ENCODE measurements at regions not wholly inside any gene's neighbourhood (a gene's known extent, or its start where the extent isn't known, plus 50 kb on each side); places are given as distances from the start of the nearest gene placed in this dataset.
"Not testable (repeated sequence)": the region's sequence is repeated elsewhere in the genome, so short reads cannot be mapped to it uniquely, and the experiment has no call there.

- TF ChIP-seq, protein P1, sequence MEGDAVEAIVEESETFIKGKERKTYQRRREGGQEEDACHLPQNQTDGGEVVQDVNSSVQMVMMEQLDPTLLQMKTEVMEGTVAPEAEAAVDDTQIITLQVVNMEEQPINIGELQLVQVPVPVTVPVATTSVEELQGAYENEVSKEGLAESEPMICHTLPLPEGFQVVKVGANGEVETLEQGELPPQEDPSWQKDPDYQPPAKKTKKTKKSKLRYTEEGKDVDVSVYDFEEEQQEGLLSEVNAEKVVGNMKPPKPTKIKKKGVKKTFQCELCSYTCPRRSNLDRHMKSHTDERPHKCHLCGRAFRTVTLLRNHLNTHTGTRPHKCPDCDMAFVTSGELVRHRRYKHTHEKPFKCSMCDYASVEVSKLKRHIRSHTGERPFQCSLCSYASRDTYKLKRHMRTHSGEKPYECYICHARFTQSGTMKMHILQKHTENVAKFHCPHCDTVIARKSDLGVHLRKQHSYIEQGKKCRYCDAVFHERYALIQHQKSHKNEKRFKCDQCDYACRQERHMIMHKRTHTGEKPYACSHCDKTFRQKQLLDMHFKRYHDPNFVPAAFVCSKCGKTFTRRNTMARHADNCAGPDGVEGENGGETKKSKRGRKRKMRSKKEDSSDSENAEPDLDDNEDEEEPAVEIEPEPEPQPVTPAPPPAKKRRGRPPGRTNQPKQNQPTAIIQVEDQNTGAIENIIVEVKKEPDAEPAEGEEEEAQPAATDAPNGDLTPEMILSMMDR (IDR thresholded peaks at IDR 0.05; ENCODE audit: borderline replicate concordance, extremely low read depth, insufficient read depth) = no peak
- H3K36me3 ChIP-seq (ENCODE audit: control insufficient read depth in 2 of 3, insufficient read depth in 3 of 3, low read length in 3 of 3) = no peaks in the 10 kb centered on the region
- no peak for DNase-seq
- no peaks in the 10 kb centered on the region for H3K4me1 ChIP-seq (ENCODE audit: control insufficient read depth in 2 of 3, insufficient read depth in 2 of 3, low read depth in 1 of 3, low read length in 3 of 3)
- no peaks in the 10 kb centered on the region for H3K9me3 ChIP-seq (ENCODE audit: control insufficient read depth in 2 of 3, insufficient read depth in 1 of 3, low read length in 3 of 3)
- intact Hi-C loops (cut with DNase I) = no loop called here
- no peak overlapping the region for H3K27ac ChIP-seq (ENCODE audit: low read depth in 2 of 2, low read length in 2 of 2)
- no peak overlapping the region for H3K9ac ChIP-seq (ENCODE audit: low read length in 3 of 3)
- H3K27me3 ChIP-seq (ENCODE audit: control insufficient read depth, insufficient read depth, low read length) = no peaks in the 10 kb centered on the region
- H3K4me3 ChIP-seq (ENCODE audit: low read length in 3 of 3) = no peak overlapping the region
- no peak for FAIRE-seq
Observed at GRCh38 chr4:14169460-14169859, 541.9 kb upstream of the BOD1L1 start.

DNA sequence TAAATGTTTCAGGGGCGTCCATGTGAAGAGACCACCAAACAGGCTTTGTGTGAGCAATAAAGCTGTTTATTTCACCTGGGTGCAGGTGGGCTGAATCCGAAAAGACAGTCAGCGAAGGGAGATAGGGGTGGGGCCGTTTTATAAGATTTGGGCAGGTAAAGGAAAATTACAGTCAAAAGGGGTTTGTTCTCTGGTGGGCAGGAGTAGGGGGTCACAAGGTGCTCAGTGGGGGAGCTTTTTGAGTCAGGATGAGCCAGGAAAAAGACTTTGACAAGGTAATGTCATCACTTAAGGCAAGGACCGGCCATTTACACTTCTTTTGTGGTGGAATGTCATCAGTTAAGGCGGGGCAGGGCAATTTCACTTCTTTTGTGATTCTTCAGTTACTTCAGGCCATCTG lies 542.4 kb upstream of the BOD1L1 start:
- H3K27me3 ChIP-seq (ENCODE audit: control insufficient read depth, insufficient read depth, low read length); H3K36me3 ChIP-seq (ENCODE audit: control insufficient read depth in 2 of 3, insufficient read depth in 3 of 3, low read length in 3 of 3): not testable (repeated sequence)

DNA sequence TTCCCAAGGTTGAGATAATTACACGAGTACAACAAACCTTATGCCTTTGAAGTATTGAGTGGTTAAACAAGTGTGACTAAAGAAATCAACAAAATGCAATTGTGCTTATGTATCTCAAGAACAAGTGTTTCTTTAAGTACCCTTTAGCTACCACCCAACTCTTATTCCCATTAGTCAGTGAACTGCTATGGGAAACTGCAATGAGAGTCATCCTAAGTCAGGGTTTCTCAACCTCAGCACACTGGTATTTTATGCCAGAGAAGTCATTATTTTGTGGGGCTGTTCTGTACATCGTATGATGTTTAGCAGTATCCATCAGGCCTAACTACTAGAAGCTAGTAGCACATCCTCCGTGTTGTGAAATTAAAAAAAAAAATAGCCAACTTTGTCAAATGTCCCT lies 549.1 kb upstream of the BOD1L1 start:
- no peak overlapping the region for H3K9ac ChIP-seq (ENCODE audit: low read length in 3 of 3)
- FAIRE-seq (no peak), DNase-seq (no peak)
- no peak overlapping the region for H3K27ac ChIP-seq (ENCODE audit: low read depth in 2 of 2, low read length in 2 of 2)
- no peaks in the 10 kb centered on the region for H3K9me3 ChIP-seq (ENCODE audit: control insufficient read depth in 2 of 3, insufficient read depth in 1 of 3, low read length in 3 of 3)
- intact Hi-C loops (cut with DNase I) = no loop called here
- TF ChIP-seq, protein P1 (IDR thresholded peaks at IDR 0.05; ENCODE audit: borderline replicate concordance, extremely low read depth, insufficient read depth) = no peak
- no peak overlapping the region for H3K4me3 ChIP-seq (ENCODE audit: low read length in 3 of 3)
- H3K36me3 ChIP-seq (ENCODE audit: control insufficient read depth in 2 of 3, insufficient read depth in 3 of 3, low read length in 3 of 3) = no peaks in the 10 kb centered on the region
- peaks cover 0 to 12% (median 9%) of the 10 kb centered on the region in 3 donors for H3K4me1 ChIP-seq (ENCODE audit: control insufficient read depth in 2 of 3, insufficient read depth in 2 of 3, low read depth in 1 of 3, low read length in 3 of 3)
- H3K27me3 ChIP-seq (ENCODE audit: control insufficient read depth, insufficient read depth, low read length) = no peaks in the 10 kb centered on the region

More for the DNA sequence above, 542.4 kb upstream of the BOD1L1 start:
- FAIRE-seq; H3K4me1 ChIP-seq (ENCODE audit: control insufficient read depth in 2 of 3, insufficient read depth in 2 of 3, low read depth in 1 of 3, low read length in 3 of 3); H3K4me3 ChIP-seq (ENCODE audit: low read length in 3 of 3); H3K9me3 ChIP-seq (ENCODE audit: control insufficient read depth in 2 of 3, insufficient read depth in 1 of 3, low read length in 3 of 3); H3K27ac ChIP-seq (ENCODE audit: low read depth in 2 of 2, low read length in 2 of 2); DNase-seq; H3K9ac ChIP-seq (ENCODE audit: low read length in 3 of 3); intact Hi-C loops (cut with DNase I): not testable (repeated sequence)

GRCh38 chr4:14177987-14178386 lies 550.5 kb upstream of the BOD1L1 start:
- intact Hi-C loops (cut with DNase I) = no loop called here
- peak overlapping the region; percentile 27 to 52 for H3K27ac ChIP-seq (ENCODE audit: low read depth in 2 of 2, low read length in 2 of 2)
- no peak overlapping the region for H3K4me3 ChIP-seq (ENCODE audit: low read length in 3 of 3)
- no peak overlapping the region for H3K9ac ChIP-seq (ENCODE audit: low read length in 3 of 3)
- TF ChIP-seq, protein P1 (IDR thresholded peaks at IDR 0.05; ENCODE audit: borderline replicate concordance, extremely low read depth, insufficient read depth) = no peak
- no peaks in the 10 kb centered on the region for H3K9me3 ChIP-seq (ENCODE audit: control insufficient read depth in 2 of 3, insufficient read depth in 1 of 3, low read length in 3 of 3)
- no peaks in the 10 kb centered on the region for H3K27me3 ChIP-seq (ENCODE audit: control insufficient read depth, insufficient read depth, low read length)
- no peaks in the 10 kb centered on the region for H3K36me3 ChIP-seq (ENCODE audit: control insufficient read depth in 2 of 3, insufficient read depth in 3 of 3, low read length in 3 of 3)
- H3K4me1 ChIP-seq (ENCODE audit: control insufficient read depth in 2 of 3, insufficient read depth in 2 of 3, low read depth in 1 of 3, low read length in 3 of 3) = peaks cover 0 to 12% (median 9%) of the 10 kb centered on the region in 3 donors
- no peak for FAIRE-seq
- peak in 1 of 5 donors; percentile 11 for DNase-seq
